GM20000 (cell line): ENCODE measurements at regions not wholly inside any gene's neighbourhood (a gene's known extent, or its start where the extent isn't known, plus 50 kb on each side); places are given as distances from the start of the nearest gene placed in this dataset.

Experiments
- DNase-seq: peaks from one replicate; pipeline ENCODE4 v3.0.0; 2012; ENCODE audit warnings: low spot score
- TF ChIP-seq, protein P1 (sequence below): IDR thresholded peaks from 2 replicates; pipeline ENCODE4 v1.5.1; 2012; ENCODE audit warnings: mild to moderate bottlenecking, control low read depth; ENCODE audit errors: extremely low read depth, missing control alignments

DNA sequence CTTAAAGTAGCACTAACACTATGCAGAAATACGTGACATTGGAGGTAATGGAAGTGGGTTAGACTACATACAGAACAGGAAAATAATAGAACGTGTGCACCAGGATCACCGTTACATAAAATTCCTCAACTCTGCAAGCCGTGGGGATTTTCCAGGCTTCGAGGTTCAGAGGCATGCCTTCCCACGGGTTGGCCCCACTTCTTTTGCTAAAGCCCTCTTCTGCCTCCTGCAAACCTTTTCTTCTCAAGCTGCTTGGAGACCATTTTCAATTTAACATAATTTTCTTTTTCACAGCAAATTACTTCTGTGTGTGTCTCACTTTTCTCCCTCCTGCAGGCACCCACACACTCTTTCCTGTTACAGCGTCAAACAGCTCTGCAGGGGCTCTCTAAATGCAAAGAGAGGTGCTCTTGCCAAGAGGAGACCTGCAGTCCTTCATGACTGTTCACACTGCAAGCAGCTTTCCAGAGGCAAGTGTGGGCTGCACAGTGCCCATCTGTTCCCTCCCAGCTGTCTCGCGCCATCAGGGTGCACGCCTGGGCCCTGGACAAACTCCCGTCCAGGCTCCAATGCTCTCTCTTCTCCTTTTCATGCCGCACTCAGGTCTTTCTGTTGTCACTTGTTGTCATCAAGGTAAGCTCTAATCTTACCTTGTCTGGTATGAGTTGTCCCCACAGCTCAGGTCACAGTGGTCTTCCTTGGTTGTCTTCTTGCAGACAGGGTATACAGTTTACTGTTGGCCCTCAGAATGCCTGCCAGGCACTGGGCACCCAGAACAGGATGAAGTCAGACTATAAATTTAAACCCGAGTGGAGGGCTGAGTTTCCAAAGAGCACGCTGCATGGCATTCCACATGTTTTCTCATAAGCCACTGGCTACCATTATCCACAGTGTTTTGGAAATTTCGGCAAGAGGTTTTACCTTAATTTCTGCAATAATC is 164.8 kb upstream of the GGTLC1 start:
- TF ChIP-seq, protein P1, sequence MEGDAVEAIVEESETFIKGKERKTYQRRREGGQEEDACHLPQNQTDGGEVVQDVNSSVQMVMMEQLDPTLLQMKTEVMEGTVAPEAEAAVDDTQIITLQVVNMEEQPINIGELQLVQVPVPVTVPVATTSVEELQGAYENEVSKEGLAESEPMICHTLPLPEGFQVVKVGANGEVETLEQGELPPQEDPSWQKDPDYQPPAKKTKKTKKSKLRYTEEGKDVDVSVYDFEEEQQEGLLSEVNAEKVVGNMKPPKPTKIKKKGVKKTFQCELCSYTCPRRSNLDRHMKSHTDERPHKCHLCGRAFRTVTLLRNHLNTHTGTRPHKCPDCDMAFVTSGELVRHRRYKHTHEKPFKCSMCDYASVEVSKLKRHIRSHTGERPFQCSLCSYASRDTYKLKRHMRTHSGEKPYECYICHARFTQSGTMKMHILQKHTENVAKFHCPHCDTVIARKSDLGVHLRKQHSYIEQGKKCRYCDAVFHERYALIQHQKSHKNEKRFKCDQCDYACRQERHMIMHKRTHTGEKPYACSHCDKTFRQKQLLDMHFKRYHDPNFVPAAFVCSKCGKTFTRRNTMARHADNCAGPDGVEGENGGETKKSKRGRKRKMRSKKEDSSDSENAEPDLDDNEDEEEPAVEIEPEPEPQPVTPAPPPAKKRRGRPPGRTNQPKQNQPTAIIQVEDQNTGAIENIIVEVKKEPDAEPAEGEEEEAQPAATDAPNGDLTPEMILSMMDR: no peak

DNA sequence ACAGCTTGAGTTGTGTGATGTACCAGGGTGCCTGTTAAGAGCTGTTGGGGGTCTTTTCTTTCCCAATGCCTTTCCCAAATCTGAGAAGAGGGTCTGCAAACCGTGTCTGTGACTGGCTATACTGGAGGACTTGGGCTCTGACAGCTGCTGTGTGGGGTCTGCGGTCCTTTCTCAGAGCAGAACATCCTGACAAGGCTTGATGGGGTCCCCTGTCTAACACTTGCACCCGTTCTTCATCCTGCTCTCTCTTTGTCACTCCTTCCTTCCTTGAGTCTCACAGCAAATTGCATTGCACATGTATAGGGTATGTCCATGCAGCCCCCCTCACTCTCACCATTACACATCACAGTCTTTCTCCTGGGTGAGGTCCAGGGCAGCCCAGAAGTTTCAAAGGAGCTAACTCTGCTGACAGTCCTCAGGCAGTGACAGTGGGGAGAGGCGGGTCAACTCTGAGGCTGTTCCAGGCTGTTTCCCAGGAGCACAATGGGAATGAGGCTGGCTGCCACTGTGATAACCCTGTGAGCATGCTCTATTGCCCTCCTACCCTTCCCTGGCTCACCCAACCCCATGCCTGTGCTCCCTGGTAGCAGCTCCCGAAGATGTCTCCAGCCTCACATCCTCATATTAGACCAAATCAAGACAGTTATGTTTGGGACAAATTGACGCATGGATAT is 163.2 kb upstream of the GGTLC1 start:
- TF ChIP-seq, protein P1: no peak
- DNase-seq: no peak

More for the DNA sequence above, 164.8 kb upstream of the GGTLC1 start:
- no peak for DNase-seq

DNA sequence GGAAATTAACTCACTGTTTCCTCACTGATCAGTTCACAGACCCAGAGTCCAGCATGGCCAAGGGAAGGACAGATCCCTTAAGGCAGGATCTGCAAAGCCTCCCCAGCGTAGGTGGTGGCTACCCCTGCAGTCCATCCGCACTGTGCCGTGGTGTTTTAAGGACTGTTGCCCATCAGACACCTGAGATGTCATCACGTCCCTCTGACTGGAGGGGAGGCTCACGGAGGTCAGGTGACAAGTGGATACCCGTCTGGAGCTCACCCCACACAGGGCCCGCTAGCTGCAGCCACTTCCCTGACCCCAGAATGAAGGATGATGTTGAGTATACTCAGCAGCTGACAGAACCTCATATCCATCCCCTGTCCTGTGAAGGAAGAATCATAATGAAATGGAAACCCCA is 161.8 kb upstream of the GGTLC1 start:
- DNase-seq: no peak

DNA sequence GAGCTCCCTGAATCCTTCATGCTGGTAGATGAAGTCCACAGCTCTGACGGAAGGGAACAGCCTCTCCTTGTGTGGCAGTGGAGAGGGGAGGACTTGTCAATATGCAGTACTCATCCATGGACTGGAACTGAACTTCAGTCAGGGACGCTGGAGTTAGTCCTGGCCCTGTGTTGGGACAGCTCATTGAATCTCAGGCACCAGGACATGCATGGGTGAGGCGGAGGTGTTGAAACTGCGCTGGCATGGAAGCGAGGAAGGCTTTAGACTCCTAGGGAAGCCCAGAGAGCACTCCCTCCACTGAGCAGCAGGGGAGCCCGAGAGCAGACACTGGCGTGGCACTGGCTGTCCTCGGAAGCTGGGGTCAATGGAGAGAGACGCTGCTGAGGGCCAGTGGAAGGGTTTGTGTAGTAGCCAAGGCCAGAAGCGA is 161.3 kb upstream of the GGTLC1 start:
- DNase-seq: no peak
- TF ChIP-seq, protein P1: no peak

More for the DNA sequence above, 161.8 kb upstream of the GGTLC1 start:
- TF ChIP-seq, protein P1: no peak

DNA sequence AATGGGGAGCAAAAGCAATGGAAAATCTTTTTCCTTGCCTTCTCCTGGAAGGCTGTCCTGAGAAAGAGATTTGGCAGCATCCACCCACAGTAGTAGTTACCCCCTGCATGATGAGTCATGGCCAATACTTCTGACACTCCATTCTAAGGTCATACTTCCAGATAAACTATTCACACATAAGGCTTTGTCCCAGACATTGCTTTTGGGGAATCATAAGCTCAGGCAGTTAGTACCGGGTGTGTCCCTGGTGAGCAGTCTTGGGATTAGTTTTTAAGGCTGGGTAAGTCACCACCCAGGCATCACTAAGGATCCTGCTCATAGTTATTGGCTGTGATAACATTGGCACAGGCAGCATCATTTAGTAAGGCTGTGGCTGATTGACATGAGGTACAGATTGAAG is 160.6 kb upstream of the GGTLC1 start:
- DNase-seq: no peak
- TF ChIP-seq, protein P1: no peak

DNA sequence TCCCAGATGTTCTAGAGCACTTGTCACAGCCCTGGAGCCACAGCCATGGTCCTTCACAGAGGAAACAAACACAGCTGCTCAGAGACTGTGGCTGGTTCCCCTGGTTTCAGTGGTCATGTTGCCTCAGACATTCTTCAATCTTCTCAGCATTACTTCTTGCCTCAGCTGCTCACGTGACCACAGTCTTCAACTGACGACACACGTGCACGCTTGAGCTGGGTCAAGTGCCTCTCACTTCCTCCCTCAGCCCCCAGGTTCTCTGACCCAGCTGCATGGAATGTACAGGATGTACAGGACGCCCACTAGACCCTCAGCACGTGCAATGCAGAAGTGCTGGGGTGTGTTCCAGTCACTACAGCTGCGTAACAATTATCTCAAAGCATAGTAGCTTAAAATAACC is 159.8 kb upstream of the GGTLC1 start:
- TF ChIP-seq, protein P1: no peak

DNA sequence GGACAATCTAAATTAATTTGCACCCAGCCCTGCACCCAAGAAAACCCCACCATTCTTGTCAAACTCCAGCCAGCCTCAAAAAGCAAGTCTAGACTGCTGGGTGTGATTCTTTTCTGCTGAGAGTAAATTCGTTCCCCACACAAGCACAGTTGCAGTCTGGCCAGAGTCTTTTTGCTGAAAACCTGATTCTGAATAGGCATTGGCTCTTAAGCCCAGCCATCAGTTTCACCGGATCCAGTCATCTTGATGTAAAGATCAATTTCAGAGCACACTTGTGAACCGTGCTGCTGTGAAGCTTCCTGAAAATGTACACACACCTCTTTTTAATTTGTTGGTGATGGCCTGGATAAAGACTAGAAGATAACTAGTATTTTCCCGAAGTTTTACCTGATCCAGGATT is 159.4 kb upstream of the GGTLC1 start:
- DNase-seq: no peak
- TF ChIP-seq, protein P1: no peak

More for the DNA sequence above, 159.8 kb upstream of the GGTLC1 start:
- no peak for DNase-seq
